SK-N-SH treated with all-trans-retinoic acid at 6 μM for 48 hours (cell line): ENCODE measurements at regions not wholly inside any gene's neighbourhood (a gene's known extent, or its start where the extent isn't known, plus 50 kb on each side); places are given as distances from the start of the nearest gene placed in this dataset.

Experiments used
- ATAC-seq: fragments of 200-7000 bp; cut with Tn5 transposase; 3 replicates; pipeline ENCODE4 v1.9.1; 2020; ENCODE audit warnings: mild to moderate bottlenecking, moderate library complexity
- ARNTL ChIP-seq: fragments of 450-650 bp; formaldehyde crosslinking; IDR thresholded peaks from 2 replicates; pipeline ENCODE4 v1.5.0; 2020; ENCODE audit warnings: low read depth, mild to moderate bottlenecking, moderate library complexity, borderline replicate concordance
- BACH2 ChIP-seq: fragments of 250-450 bp; sonication (Bioruptor Pico); IDR thresholded peaks from 2 replicates; pipeline ENCODE4 v1.9.0; 2021; ENCODE audit warnings: mild to moderate bottlenecking, borderline replicate concordance
- CSDC2 ChIP-seq: fragments of 250-450 bp; sonication (Bioruptor Pico); IDR thresholded peaks from 2 replicates; pipeline ENCODE4 v1.5.0; 2020; ENCODE audit warnings: mild to moderate bottlenecking, moderate library complexity
- ISL1 ChIP-seq: fragments of 250-450 bp; sonication (Bioruptor Pico); IDR thresholded peaks from 2 replicates; pipeline ENCODE4 v2.1.2; 2022; ENCODE audit warnings: mild to moderate bottlenecking, moderate library complexity
- OSR1 ChIP-seq: fragments of 250-450 bp; sonication (Bioruptor Pico); IDR thresholded peaks from 2 replicates; pipeline ENCODE4 v1.8.0; 2022; ENCODE audit warnings: moderate library complexity, mild to moderate bottlenecking, inconsistent platforms
- PPARA ChIP-seq: fragments of 250-450 bp; sonication (Bioruptor Pico); IDR thresholded peaks from 2 replicates; pipeline ENCODE4 v1.5.0; 2020; ENCODE audit warnings: mild to moderate bottlenecking, borderline replicate concordance
- RARB ChIP-seq: fragments of 250-450 bp; sonication (Bioruptor Pico); IDR thresholded peaks from 2 replicates; pipeline ENCODE4 v1.8.0; 2021; ENCODE audit warnings: mild to moderate bottlenecking, moderate library complexity
- SNAI2 ChIP-seq: fragments of 250-450 bp; sonication (Bioruptor Pico); IDR thresholded peaks from 2 replicates; pipeline ENCODE4 v1.5.0; 2020; ENCODE audit warnings: mild to moderate bottlenecking, moderate library complexity
- TOX ChIP-seq: fragments of 250-450 bp; sonication (Bioruptor Pico); IDR thresholded peaks from 2 replicates; pipeline ENCODE4 v1.8.0; 2021; ENCODE audit warnings: mild to moderate bottlenecking, moderate library complexity, borderline replicate concordance
- ZC3H10 ChIP-seq: fragments of 250-450 bp; sonication (Bioruptor Pico); IDR thresholded peaks from 2 replicates; pipeline ENCODE4 v1.5.1; 2021; ENCODE audit warnings: mild to moderate bottlenecking, moderate library complexity
- ZFP30 ChIP-seq: fragments of 450-650 bp; formaldehyde crosslinking; IDR thresholded peaks from 2 replicates; pipeline ENCODE4 v1.5.0; 2022; ENCODE audit warnings: mild to moderate bottlenecking, moderate library complexity
- ZNF70 ChIP-seq: fragments of 450-650 bp; formaldehyde crosslinking; IDR thresholded peaks from 2 replicates; pipeline ENCODE4 v1.5.0; 2020; ENCODE audit warnings: mild to moderate bottlenecking, moderate library complexity
- TF ChIP-seq, protein P1 (sequence below): fragments of 250-450 bp; sonication (Bioruptor Pico); IDR thresholded peaks from 2 replicates; pipeline ENCODE4 v1.5.1; 2021; ENCODE audit warnings: mild to moderate bottlenecking, moderate library complexity
- TF ChIP-seq, protein P2 (sequence below): fragments of 250-450 bp; sonication (Bioruptor Pico); IDR thresholded peaks from 2 replicates; pipeline ENCODE4 v1.5.1; 2020; ENCODE audit warnings: low read depth, mild to moderate bottlenecking, moderate library complexity
- TF ChIP-seq, protein P3 (sequence below): fragments of 250-450 bp; sonication (Bioruptor Pico); IDR thresholded peaks from 2 replicates; pipeline ENCODE4 v1.8.0; 2020; ENCODE audit warnings: mild to moderate bottlenecking, moderate library complexity, borderline replicate concordance
- TF ChIP-seq, protein P4 (sequence below): fragments of 250-450 bp; sonication (Bioruptor Pico); IDR thresholded peaks from 2 replicates; pipeline ENCODE4 v1.5.0; 2020; ENCODE audit warnings: mild to moderate bottlenecking, moderate library complexity
- TF ChIP-seq, protein P5 (sequence below): fragments of 250-450 bp; sonication (Bioruptor Pico); IDR thresholded peaks from 2 replicates; pipeline ENCODE4 v1.8.0; 2021; ENCODE audit warnings: low read depth, mild to moderate bottlenecking, moderate library complexity, borderline replicate concordance

DNA sequence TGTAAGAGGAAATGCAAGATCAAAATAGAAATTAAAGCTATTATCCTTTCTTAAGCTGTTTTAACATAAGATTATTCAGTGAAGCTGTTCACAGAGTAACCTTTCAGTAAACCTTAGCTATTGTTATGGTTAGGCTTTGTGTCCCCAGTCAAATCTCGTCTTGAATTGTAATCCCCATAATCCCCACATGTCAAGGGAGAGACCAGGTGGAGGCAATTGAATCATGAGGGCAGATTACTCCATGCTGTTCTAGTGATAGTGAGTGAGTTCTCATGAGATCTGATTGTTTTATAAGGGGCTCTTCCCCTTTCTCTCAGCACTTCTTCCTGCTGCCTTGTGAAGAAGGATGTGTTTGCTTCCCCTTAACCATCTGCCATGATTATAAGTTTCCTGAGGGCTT is 424.4 kb downstream of the DSEL start:
- no peak for TF ChIP-seq OSR1 (CRISPR knock-in tag)
- no peak for TF ChIP-seq ISL1 (CRISPR knock-in tag)
- TF ChIP-seq RARB (CRISPR knock-in tag): no peak
- no peak for TF ChIP-seq TOX (CRISPR knock-in tag)
- no peak for TF ChIP-seq BACH2 (CRISPR knock-in tag)
- TF ChIP-seq PPARA: no peak
- TF ChIP-seq, protein P1, sequence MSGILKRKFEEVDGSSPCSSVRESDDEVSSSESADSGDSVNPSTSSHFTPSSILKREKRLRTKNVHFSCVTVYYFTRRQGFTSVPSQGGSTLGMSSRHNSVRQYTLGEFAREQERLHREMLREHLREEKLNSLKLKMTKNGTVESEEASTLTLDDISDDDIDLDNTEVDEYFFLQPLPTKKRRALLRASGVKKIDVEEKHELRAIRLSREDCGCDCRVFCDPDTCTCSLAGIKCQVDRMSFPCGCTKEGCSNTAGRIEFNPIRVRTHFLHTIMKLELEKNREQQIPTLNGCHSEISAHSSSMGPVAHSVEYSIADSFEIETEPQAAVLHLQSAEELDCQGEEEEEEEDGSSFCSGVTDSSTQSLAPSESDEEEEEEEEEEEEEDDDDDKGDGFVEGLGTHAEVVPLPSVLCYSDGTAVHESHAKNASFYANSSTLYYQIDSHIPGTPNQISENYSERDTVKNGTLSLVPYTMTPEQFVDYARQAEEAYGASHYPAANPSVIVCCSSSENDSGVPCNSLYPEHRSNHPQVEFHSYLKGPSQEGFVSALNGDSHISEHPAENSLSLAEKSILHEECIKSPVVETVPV: no peak
- ATAC-seq: no peak

DNA sequence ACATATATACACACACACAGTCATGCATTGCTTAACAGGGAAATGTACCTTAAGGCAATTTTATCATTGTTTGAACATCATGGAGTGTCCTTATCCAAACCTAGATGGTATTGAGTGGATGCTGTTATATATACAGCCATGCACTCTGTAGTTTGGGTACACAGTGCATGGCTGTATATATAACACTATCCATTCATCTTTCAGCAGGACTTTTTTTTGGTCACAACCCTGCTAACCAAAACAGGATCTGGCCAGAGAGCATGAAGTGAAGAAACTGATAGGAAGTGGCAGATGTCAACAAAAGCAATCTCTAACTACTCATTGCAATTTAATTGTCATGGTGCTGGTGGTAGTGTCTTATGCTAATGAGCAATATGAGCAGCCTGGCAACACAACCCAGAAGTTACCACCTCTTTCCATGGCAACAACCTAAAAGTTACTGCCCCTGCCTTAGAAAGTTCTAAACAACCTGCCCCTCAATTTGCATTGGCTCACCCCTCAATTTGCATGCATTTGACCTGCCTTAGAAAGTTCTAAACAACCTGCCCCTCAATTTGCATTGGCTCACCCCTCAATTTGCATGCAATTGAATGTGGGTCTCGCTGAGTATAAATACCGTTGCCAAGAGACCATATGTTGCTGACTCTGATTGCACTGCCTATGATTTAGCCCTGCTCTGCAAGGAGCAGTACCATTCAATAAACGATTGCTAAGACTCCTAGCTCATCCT is 434.9 kb downstream of the DSEL start:
- ATAC-seq: no peak
- TF ChIP-seq ZFP30 (no peak), PPARA (no peak), BACH2 (CRISPR knock-in tag) (no peak), ISL1 (CRISPR knock-in tag) (no peak), ZC3H10 (no peak), ARNTL (no peak), OSR1 (CRISPR knock-in tag) (no peak), TOX (CRISPR knock-in tag) (no peak), SNAI2 (CRISPR knock-in tag) (no peak), ZNF70 (no peak)
- TF ChIP-seq, protein P1: no peak
- TF ChIP-seq, protein P2, sequence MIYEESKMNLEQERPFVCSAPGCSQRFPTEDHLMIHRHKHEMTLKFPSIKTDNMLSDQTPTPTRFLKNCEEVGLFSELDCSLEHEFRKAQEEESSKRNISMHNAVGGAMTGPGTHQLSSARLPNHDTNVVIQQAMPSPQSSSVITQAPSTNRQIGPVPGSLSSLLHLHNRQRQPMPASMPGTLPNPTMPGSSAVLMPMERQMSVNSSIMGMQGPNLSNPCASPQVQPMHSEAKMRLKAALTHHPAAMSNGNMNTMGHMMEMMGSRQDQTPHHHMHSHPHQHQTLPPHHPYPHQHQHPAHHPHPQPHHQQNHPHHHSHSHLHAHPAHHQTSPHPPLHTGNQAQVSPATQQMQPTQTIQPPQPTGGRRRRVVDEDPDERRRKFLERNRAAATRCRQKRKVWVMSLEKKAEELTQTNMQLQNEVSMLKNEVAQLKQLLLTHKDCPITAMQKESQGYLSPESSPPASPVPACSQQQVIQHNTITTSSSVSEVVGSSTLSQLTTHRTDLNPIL (CRISPR knock-in tag): no peak
- TF ChIP-seq, protein P3, sequence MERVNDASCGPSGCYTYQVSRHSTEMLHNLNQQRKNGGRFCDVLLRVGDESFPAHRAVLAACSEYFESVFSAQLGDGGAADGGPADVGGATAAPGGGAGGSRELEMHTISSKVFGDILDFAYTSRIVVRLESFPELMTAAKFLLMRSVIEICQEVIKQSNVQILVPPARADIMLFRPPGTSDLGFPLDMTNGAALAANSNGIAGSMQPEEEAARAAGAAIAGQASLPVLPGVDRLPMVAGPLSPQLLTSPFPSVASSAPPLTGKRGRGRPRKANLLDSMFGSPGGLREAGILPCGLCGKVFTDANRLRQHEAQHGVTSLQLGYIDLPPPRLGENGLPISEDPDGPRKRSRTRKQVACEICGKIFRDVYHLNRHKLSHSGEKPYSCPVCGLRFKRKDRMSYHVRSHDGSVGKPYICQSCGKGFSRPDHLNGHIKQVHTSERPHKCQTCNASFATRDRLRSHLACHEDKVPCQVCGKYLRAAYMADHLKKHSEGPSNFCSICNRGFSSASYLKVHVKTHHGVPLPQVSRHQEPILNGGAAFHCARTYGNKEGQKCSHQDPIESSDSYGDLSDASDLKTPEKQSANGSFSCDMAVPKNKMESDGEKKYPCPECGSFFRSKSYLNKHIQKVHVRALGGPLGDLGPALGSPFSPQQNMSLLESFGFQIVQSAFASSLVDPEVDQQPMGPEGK (CRISPR knock-in tag): no peak
- TF ChIP-seq, protein P4, sequence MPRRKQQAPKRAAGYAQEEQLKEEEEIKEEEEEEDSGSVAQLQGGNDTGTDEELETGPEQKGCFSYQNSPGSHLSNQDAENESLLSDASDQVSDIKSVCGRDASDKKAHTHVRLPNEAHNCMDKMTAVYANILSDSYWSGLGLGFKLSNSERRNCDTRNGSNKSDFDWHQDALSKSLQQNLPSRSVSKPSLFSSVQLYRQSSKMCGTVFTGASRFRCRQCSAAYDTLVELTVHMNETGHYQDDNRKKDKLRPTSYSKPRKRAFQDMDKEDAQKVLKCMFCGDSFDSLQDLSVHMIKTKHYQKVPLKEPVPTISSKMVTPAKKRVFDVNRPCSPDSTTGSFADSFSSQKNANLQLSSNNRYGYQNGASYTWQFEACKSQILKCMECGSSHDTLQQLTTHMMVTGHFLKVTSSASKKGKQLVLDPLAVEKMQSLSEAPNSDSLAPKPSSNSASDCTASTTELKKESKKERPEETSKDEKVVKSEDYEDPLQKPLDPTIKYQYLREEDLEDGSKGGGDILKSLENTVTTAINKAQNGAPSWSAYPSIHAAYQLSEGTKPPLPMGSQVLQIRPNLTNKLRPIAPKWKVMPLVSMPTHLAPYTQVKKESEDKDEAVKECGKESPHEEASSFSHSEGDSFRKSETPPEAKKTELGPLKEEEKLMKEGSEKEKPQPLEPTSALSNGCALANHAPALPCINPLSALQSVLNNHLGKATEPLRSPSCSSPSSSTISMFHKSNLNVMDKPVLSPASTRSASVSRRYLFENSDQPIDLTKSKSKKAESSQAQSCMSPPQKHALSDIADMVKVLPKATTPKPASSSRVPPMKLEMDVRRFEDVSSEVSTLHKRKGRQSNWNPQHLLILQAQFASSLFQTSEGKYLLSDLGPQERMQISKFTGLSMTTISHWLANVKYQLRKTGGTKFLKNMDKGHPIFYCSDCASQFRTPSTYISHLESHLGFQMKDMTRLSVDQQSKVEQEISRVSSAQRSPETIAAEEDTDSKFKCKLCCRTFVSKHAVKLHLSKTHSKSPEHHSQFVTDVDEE (CRISPR knock-in tag): no peak
- TF ChIP-seq, all 23 proteins: peak for 0

DNA sequence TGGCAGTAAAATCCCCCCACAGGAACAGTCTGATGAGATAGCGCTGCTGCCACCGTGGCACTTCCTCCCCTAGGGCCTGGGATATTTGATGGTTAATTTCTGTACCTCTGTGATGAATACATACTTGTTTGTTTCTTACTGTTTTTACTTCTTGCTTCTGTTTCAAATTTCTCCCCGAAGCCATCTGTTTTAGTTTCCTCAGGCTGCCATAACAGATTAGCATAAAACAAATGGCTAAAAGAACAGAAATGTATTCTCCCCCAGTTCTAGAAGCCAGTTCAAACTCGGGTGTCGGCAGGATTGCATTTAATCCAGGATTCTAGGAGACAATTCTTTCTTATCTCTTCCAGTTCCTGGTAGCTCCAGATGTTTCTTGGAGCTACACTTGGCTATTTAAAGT is 435.9 kb downstream of the DSEL start:
- ATAC-seq: no peak

More for the DNA sequence above, 435.9 kb downstream of the DSEL start:
- TF ChIP-seq ARNTL (no peak), ISL1 (CRISPR knock-in tag) (no peak), ZFP30 (no peak), OSR1 (CRISPR knock-in tag) (no peak), CSDC2 (no peak)
- TF ChIP-seq, protein P2 (CRISPR knock-in tag): no peak
- TF ChIP-seq, protein P5, sequence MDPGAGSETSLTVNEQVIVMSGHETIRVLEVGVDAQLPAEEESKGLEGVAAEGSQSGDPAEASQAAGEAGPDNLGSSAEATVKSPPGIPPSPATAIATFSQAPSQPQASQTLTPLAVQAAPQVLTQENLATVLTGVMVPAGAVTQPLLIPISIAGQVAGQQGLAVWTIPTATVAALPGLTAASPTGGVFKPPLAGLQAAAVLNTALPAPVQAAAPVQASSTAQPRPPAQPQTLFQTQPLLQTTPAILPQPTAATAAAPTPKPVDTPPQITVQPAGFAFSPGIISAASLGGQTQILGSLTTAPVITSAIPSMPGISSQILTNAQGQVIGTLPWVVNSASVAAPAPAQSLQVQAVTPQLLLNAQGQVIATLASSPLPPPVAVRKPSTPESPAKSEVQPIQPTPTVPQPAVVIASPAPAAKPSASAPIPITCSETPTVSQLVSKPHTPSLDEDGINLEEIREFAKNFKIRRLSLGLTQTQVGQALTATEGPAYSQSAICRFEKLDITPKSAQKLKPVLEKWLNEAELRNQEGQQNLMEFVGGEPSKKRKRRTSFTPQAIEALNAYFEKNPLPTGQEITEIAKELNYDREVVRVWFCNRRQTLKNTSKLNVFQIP (CRISPR knock-in tag): no peak
